ENCODE measurements at regions not wholly inside any gene's neighbourhood (a gene's known extent, or its start where the extent isn't known, plus 50 kb on each side); places are given as distances from the start of the nearest gene placed in this dataset.

DNA sequence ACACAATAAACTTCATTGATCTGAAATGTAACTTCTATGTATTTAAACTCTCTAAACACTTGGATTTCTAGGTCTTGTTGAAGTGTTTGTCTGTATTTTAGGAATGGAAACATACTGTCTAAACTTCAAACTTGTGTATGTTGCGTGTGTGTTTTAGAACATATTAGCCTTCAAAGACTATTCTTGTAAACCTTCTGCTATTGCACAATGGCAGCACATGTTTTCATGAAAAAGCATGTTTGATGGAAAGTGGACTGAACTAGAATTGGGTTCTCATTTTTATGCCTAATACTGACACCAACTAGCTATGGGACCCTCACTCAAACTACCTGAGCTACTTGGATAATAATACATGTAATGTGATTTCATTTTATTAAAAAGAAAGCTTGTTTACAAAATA, 592.6 kb downstream of the IPMK start:
- H3K9me3 ChIP-seq, result no peaks in the 10 kb centered on the region
- no peaks in the 10 kb centered on the region for H3K4me1 ChIP-seq
- no peak overlapping the region for H3K4me3 ChIP-seq
- DNase-seq (no peak), ATAC-seq (no peak)
- WGBS (ENCODE audit: insufficient coverage, low coverage, low lambda C conversion rate, missing lambda C conversion rate), result 29% methylated on average over 1 of the region's 1 CpG
- H3K36me3 ChIP-seq, result no peaks in the 10 kb centered on the region
- H3K27me3 ChIP-seq, result no peaks in the 10 kb centered on the region
- H3K27ac ChIP-seq, result no peak overlapping the region
- intact Hi-C loops (cut with DNase I), result no loop called here
- TF ChIP-seq, protein P1, sequence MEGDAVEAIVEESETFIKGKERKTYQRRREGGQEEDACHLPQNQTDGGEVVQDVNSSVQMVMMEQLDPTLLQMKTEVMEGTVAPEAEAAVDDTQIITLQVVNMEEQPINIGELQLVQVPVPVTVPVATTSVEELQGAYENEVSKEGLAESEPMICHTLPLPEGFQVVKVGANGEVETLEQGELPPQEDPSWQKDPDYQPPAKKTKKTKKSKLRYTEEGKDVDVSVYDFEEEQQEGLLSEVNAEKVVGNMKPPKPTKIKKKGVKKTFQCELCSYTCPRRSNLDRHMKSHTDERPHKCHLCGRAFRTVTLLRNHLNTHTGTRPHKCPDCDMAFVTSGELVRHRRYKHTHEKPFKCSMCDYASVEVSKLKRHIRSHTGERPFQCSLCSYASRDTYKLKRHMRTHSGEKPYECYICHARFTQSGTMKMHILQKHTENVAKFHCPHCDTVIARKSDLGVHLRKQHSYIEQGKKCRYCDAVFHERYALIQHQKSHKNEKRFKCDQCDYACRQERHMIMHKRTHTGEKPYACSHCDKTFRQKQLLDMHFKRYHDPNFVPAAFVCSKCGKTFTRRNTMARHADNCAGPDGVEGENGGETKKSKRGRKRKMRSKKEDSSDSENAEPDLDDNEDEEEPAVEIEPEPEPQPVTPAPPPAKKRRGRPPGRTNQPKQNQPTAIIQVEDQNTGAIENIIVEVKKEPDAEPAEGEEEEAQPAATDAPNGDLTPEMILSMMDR (IDR thresholded peaks at IDR 0.05), result no peak
- TF ChIP-seq POLR2A (IDR thresholded peaks at IDR 0.05), result no peak

DNA sequence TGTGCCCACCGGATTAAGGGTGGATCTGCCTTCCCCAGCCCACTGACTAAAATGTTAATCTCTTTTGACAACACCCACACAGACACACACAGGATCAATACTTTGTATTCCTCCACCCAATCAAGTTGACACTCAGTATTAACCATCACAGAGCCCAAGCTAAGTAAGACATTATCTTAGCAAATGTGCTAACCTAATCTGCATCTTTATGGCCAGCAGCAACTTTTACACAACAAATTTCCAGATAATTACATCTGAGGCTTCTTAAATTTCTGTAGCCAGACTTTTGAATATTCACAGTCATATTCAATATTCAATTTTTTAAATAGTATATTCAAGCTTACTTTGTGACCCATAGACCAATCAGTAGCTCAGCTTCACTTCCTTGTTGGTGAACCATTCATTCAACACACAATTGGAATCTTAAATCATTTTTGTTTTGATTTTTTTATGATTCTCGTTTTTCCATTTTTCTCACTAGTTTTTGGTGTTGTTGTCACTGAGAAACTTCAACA, 594.2 kb downstream of the IPMK start:
- H3K9me3 ChIP-seq, result no peaks in the 10 kb centered on the region
- no peak for DNase-seq
- no peak for ATAC-seq
- H3K27ac ChIP-seq, result no peak overlapping the region
- 55% methylated on average over 2 of the region's 2 CpGs for WGBS (ENCODE audit: insufficient coverage, low coverage, low lambda C conversion rate, missing lambda C conversion rate)
- no peaks in the 10 kb centered on the region for H3K4me1 ChIP-seq
- intact Hi-C loops (cut with DNase I), result no loop called here
- H3K27me3 ChIP-seq, result no peaks in the 10 kb centered on the region
- TF ChIP-seq POLR2A (IDR thresholded peaks at IDR 0.05), result no peak
- TF ChIP-seq, protein P1 (IDR thresholded peaks at IDR 0.05), result no peak
- no peak overlapping the region for H3K4me3 ChIP-seq
- H3K36me3 ChIP-seq, result no peaks in the 10 kb centered on the region

DNA sequence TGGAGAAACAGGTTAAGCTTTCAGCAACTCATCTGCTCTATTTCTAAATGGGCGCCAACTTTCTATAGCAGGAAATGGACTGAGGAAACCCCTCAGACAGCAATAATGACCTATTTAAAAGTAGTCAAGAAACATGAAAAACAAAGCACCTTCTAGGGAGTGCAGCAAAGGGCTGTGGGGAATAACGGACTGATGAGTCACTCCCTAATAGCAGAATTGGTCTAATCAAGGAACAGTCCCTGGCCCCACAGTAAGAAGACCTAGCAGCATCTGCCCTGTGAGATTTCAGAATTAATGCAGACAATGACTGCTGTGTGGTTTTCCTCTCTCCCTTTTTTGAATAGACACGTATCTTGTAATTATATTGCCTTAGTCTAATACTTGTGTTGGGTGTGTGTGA, 602.9 kb downstream of the IPMK start:
- 72% methylated on average over 3 of the region's 3 CpGs for WGBS (ENCODE audit: insufficient coverage, low coverage, low lambda C conversion rate, missing lambda C conversion rate)
- Histone ChIP-seq H3K4me3 (no peak overlapping the region), H3K4me1 (no peaks in the 10 kb centered on the region), H3K9me3 (no peaks in the 10 kb centered on the region), H3K36me3 (no peaks in the 10 kb centered on the region), H3K27ac (no peak overlapping the region), H3K27me3 (no peaks in the 10 kb centered on the region)
- no peak for ATAC-seq
- no peak for TF ChIP-seq POLR2A (IDR thresholded peaks at IDR 0.05)
- TF ChIP-seq, protein P1 (IDR thresholded peaks at IDR 0.05), result no peak
- intact Hi-C loops (cut with DNase I), result no loop called here
- no peak for DNase-seq

DNA sequence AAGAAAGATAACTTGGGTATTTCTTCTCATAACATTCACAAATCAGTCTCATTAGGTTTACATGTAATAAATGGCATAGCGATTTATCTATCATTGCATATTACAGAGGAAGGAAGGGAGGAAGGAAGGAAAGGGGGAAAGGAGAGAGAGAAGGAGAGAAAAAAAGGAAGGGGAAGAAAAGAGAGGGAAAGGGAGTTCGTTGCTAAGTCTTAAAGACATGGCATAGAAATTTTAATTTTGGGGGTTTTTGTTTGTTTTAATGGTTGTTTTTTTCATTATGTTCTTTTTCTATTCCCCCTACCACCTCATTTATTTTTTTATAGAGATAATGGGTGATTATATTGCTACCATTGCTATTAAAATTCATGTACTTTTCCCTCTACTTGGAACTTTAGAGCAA, 604.3 kb downstream of the IPMK start:
- Histone ChIP-seq H3K4me1 (no peaks in the 10 kb centered on the region), H3K27ac (no peak overlapping the region), H3K4me3 (no peak overlapping the region), H3K27me3 (no peaks in the 10 kb centered on the region), H3K36me3 (no peaks in the 10 kb centered on the region), H3K9me3 (no peaks in the 10 kb centered on the region)
- no peak for TF ChIP-seq POLR2A (IDR thresholded peaks at IDR 0.05)
- TF ChIP-seq, protein P1 (IDR thresholded peaks at IDR 0.05), result no peak
- ATAC-seq, result no peak
- WGBS (ENCODE audit: insufficient coverage, low coverage, low lambda C conversion rate, missing lambda C conversion rate), result 57% methylated on average over 2 of the region's 2 CpGs
- intact Hi-C loops (cut with DNase I), result no loop called here
- DNase-seq, result no peak

DNA sequence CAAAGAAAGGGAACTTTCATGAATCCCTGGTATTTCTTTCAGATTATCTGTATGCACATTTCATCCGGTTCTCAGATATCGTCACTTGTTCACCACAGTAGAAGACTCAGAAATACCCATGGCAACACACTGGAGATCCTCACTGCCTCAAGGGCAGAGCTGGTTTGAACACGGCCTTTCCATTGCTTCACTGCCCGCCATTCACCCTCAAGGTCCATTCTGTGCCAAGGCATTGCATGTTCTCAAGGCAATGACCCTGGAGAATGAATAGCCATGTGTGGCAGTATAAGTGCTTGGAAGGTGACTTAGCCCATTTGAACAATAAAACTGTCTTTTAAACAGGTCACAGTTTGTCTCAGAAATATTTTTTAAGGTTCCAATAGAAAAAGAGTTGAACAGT, 606.5 kb downstream of the IPMK start:
- Histone ChIP-seq H3K27me3 (no peaks in the 10 kb centered on the region), H3K4me3 (no peak overlapping the region), H3K9me3 (no peaks in the 10 kb centered on the region), H3K36me3 (no peaks in the 10 kb centered on the region), H3K4me1 (no peaks in the 10 kb centered on the region), H3K27ac (no peak overlapping the region)
- DNase-seq (no peak), ATAC-seq (no peak)
- TF ChIP-seq POLR2A (IDR thresholded peaks at IDR 0.05), result no peak
- TF ChIP-seq, protein P1 (IDR thresholded peaks at IDR 0.05), result no peak
- intact Hi-C loops (cut with DNase I), result no loop called here
- 73% methylated on average over 4 of the region's 4 CpGs for WGBS (ENCODE audit: insufficient coverage, low coverage, low lambda C conversion rate, missing lambda C conversion rate)
